HG03460 (cell line): ENCODE measurements at regions not wholly inside any gene's neighbourhood (a gene's known extent, or its start where the extent isn't known, plus 50 kb on each side); places are given as distances from the start of the nearest gene placed in this dataset.
"Not testable (repeated sequence)": the region's sequence is repeated elsewhere in the genome, so short reads cannot be mapped to it uniquely, and the experiment has no call there.

ENCODE experiments used
- ATAC-seq: cut with Tn5 transposase; IDR thresholded peaks from one replicate; pipeline ENCODE4 v1.9.1; 2021; ENCODE audit not compliant: unreplicated experiment

- ATAC-seq, result no peak
These were observed 57.0 kb upstream of the MSN start for GRCh38 chrX:65610481-65610880.

- ATAC-seq, result no peak
These were observed 57.4 kb upstream of the MSN start for GRCh38 chrX:65610040-65610439.

- ATAC-seq, result no peak
These were observed 58.2 kb upstream of the MSN start for GRCh38 chrX:65609237-65609636.

GRCh38 chrX:65608026-65608425 is 59.4 kb upstream of the MSN start:
- no peak for ATAC-seq

- no peak for ATAC-seq
These were observed 60.2 kb upstream of the MSN start for GRCh38 chrX:65607070-65607742.

- ATAC-seq, result no peak
These were observed 65.3 kb upstream of the MSN start for GRCh38 chrX:65602221-65602560.

- no peak for ATAC-seq
These were observed 65.8 kb upstream of the MSN start for GRCh38 chrX:65601530-65602220.

- no peak for ATAC-seq
These were observed 66.3 kb upstream of the MSN start for GRCh38 chrX:65601126-65601525.

- ATAC-seq, result no peak
These were observed 65.5 kb upstream of the LAS1L start for GRCh38 chrX:65600106-65600505.

GRCh38 chrX:65598559-65599147 is 64.1 kb upstream of the LAS1L start:
- no peak for ATAC-seq

- ATAC-seq, result peak; percentile 69
These were observed 61.9 kb upstream of the LAS1L start for GRCh38 chrX:65596270-65597034.

- peak; percentile 69 for ATAC-seq
These were observed 60.9 kb upstream of the LAS1L start for GRCh38 chrX:65595460-65595876.

GRCh38 chrX:65591206-65591605 is 56.6 kb upstream of the LAS1L start:
- no peak for ATAC-seq

GRCh38 chrX:65589304-65589703 is 54.7 kb upstream of the LAS1L start:
- ATAC-seq, result no peak

GRCh38 chrX:65588795-65589194 is 54.2 kb upstream of the LAS1L start:
- ATAC-seq, result no peak

- no peak for ATAC-seq
These were observed 53.3 kb upstream of the LAS1L start for GRCh38 chrX:65587616-65588526.

- ATAC-seq, result no peak
These were observed 51.9 kb upstream of the LAS1L start for GRCh38 chrX:65586491-65586890.

- ATAC-seq, result not testable (repeated sequence)
These were observed 50.6 kb upstream of the LAS1L start for GRCh38 chrX:65585226-65585625.
